Stimulated activated naive CD4-positive, alpha-beta T cell treated with Interleukin-2 at 50 U/mL for 16 hours (primary cell): ENCODE measurements at regions not wholly inside any gene's neighbourhood (a gene's known extent, or its start where the extent isn't known, plus 50 kb on each side); places are given as distances from the start of the nearest gene placed in this dataset.

Experiments
- DNase-seq: peaks from one replicate; lab custom pipeline; 2025; lab: John Stamatoyannopoulos, UW

- no peak for DNase-seq
These were observed 716.6 kb downstream of the BRD1 start for GRCh38 chr22:49111085-49111484.

- no peak for DNase-seq
These were observed 718.9 kb downstream of the BRD1 start for GRCh38 chr22:49108636-49109315.

GRCh38 chr22:49107961-49108530, 719.6 kb downstream of the BRD1 start:
- no peak for DNase-seq

- DNase-seq: no peak
These were observed 720.1 kb downstream of the BRD1 start for GRCh38 chr22:49107561-49107960.

GRCh38 chr22:49106842-49107152, 720.9 kb downstream of the BRD1 start:
- no peak for DNase-seq

- DNase-seq: no peak
These were observed 721.4 kb downstream of the BRD1 start for GRCh38 chr22:49106096-49106841.

GRCh38 chr22:49104434-49104833, 723.2 kb downstream of the BRD1 start:
- DNase-seq: no peak

GRCh38 chr22:49103314-49104059, 724.2 kb downstream of the BRD1 start:
- DNase-seq: no peak

- no peak for DNase-seq
These were observed 725.3 kb downstream of the BRD1 start for GRCh38 chr22:49102367-49102766.

GRCh38 chr22:49101873-49102272, 725.8 kb downstream of the BRD1 start:
- DNase-seq: no peak

- DNase-seq: no peak
These were observed 726.4 kb downstream of the BRD1 start for GRCh38 chr22:49101225-49101624.

GRCh38 chr22:49100773-49101172, 726.9 kb downstream of the BRD1 start:
- DNase-seq: no peak

GRCh38 chr22:49100316-49100715, 727.4 kb downstream of the BRD1 start:
- no peak for DNase-seq

- DNase-seq: no peak
These were observed 728.1 kb downstream of the BRD1 start for GRCh38 chr22:49099496-49100124.

GRCh38 chr22:49099089-49099488, 728.6 kb downstream of the BRD1 start:
- DNase-seq: no peak

GRCh38 chr22:49097966-49098365, 729.7 kb downstream of the BRD1 start:
- no peak for DNase-seq

GRCh38 chr22:49097171-49097925, 730.3 kb downstream of the BRD1 start:
- DNase-seq: no peak

GRCh38 chr22:49096476-49096875, 731.2 kb downstream of the BRD1 start:
- DNase-seq: no peak

- DNase-seq: no peak
These were observed 732.3 kb downstream of the BRD1 start for GRCh38 chr22:49095366-49095765.

- DNase-seq: no peak
These were observed 732.8 kb downstream of the BRD1 start for GRCh38 chr22:49094858-49095257.

GRCh38 chr22:49094151-49094550, 733.5 kb downstream of the BRD1 start:
- DNase-seq: no peak
